Trophoblast cell (in vitro differentiated cells and primary cell): ENCODE measurements at regions not wholly inside any gene's neighbourhood (a gene's known extent, or its start where the extent isn't known, plus 50 kb on each side); places are given as distances from the start of the nearest gene placed in this dataset.

Source experiments
- DNase-seq, 2 donors: peaks; one replicate each; pipeline ENCODE4 v3.0.0-alpha.2; 2016
- H2AFZ ChIP-seq: 2 replicates; pipeline ENCODE4 v1.6.1; 2013; ENCODE audit warnings: low read length, moderate library complexity, mild to moderate bottlenecking; ENCODE audit not compliant: insufficient read depth, poor library complexity
- H2AK5ac ChIP-seq: 2 replicates; pipeline ENCODE4 v1.6.1; 2013; ENCODE audit warnings: mild to moderate bottlenecking, low read length
- H2BK120ac ChIP-seq: 2 replicates; pipeline ENCODE4 v1.6.1; 2013; ENCODE audit warnings: low read length, mild to moderate bottlenecking, moderate library complexity; ENCODE audit not compliant: insufficient read depth, poor library complexity
- H2BK12ac ChIP-seq: 2 replicates; pipeline ENCODE4 v1.6.1; 2013; ENCODE audit warnings: mild to moderate bottlenecking, low read length, moderate library complexity
- H2BK5ac ChIP-seq: 2 replicates; pipeline ENCODE4 v1.6.1; 2013; ENCODE audit warnings: low read length, low read depth, moderate library complexity, mild to moderate bottlenecking; ENCODE audit not compliant: poor library complexity
- H3K14ac ChIP-seq: 2 replicates; pipeline ENCODE4 v1.6.1; 2013; ENCODE audit warnings: mild to moderate bottlenecking, low read length
- H3K18ac ChIP-seq: 2 replicates; pipeline ENCODE4 v1.6.1; 2013; ENCODE audit warnings: mild to moderate bottlenecking, low read length
- H3K23ac ChIP-seq: 2 replicates; pipeline ENCODE4 v1.6.1; 2013; ENCODE audit warnings: low read length
- H3K27ac ChIP-seq: 2 replicates; pipeline ENCODE4 v1.5.1; 2013; ENCODE audit warnings: low read depth, mild to moderate bottlenecking, inconsistent platforms, low read length, moderate library complexity
- H3K27me3 ChIP-seq: 2 replicates; pipeline ENCODE4 v1.6.1; 2013; ENCODE audit warnings: inconsistent platforms, mild to moderate bottlenecking, low read length, moderate library complexity; ENCODE audit not compliant: insufficient read depth
- H3K36me3 ChIP-seq, 2 experiments: 1 replicate in 1 of 2; 2 replicates in 1 of 2; pipeline ENCODE4 v1.6.1; 2013; ENCODE audit warnings: low read length in 2 of 2, mild to moderate bottlenecking in 2 of 2, moderate library complexity in 1 of 2; ENCODE audit not compliant: insufficient read depth in 2 of 2, control insufficient read depth in 1 of 2
- H3K4ac ChIP-seq: 2 replicates; pipeline ENCODE4 v1.6.1; 2013; ENCODE audit warnings: low read depth, mild to moderate bottlenecking, low read length, moderate library complexity
- H3K4me1 ChIP-seq, 2 experiments: 1 replicate in 1 of 2; 2 replicates in 1 of 2; pipeline ENCODE4 v1.6.1; 2013; ENCODE audit warnings: low read length in 2 of 2, mild to moderate bottlenecking in 2 of 2, moderate library complexity in 1 of 2; ENCODE audit not compliant: insufficient read depth in 2 of 2, control insufficient read depth in 1 of 2
- H3K4me2 ChIP-seq: 2 replicates; pipeline ENCODE4 v1.6.1; 2013; ENCODE audit warnings: inconsistent platforms, mild to moderate bottlenecking, low read length, moderate library complexity
- H3K4me3 ChIP-seq: 2 replicates; pipeline ENCODE4 v1.5.1; 2013; ENCODE audit warnings: mild to moderate bottlenecking, low read depth, low read length, inconsistent platforms
- H3K79me1 ChIP-seq: one replicate; pipeline ENCODE4 v1.6.1; 2013; ENCODE audit warnings: low read length
- H3K79me2 ChIP-seq: 2 replicates; pipeline ENCODE4 v1.6.1; 2013; ENCODE audit warnings: low read length, mild to moderate bottlenecking; ENCODE audit not compliant: control insufficient read depth, insufficient read depth, poor library complexity
- H3K9ac ChIP-seq: 2 replicates; pipeline ENCODE4 v1.6.1; 2013; ENCODE audit warnings: mild to moderate bottlenecking, low read length
- H3K9me3 ChIP-seq: 2 replicates; pipeline ENCODE4 v1.6.1; 2013; ENCODE audit warnings: low read depth, mild to moderate bottlenecking, control low read depth, inconsistent platforms, low read length; ENCODE audit not compliant: insufficient read depth
- H4K12ac ChIP-seq: 2 replicates; pipeline ENCODE4 v1.6.1; 2013; ENCODE audit warnings: low read depth, mild to moderate bottlenecking, low read length, moderate library complexity
- H4K8ac ChIP-seq: 2 replicates; pipeline ENCODE4 v1.6.1; 2013; ENCODE audit warnings: low read depth, mild to moderate bottlenecking, low read length, moderate library complexity
- H4K91ac ChIP-seq: one replicate; pipeline ENCODE4 v1.6.1; 2013; ENCODE audit warnings: low read depth, mild to moderate bottlenecking, low read length, moderate library complexity
- WGBS: extraction: QIAGEN DNeasy Blood & Tissue Kit; methylation state at CpG from one replicate; pipeline ENCODE4 v1.1.7; 2013; ENCODE audit warnings: missing lambda C conversion rate; ENCODE audit not compliant: insufficient read length, insufficient coverage; ENCODE audit errors: extremely low coverage; 5-methylcytosine and 5-hydroxymethylcytosine counted together

DNA sequence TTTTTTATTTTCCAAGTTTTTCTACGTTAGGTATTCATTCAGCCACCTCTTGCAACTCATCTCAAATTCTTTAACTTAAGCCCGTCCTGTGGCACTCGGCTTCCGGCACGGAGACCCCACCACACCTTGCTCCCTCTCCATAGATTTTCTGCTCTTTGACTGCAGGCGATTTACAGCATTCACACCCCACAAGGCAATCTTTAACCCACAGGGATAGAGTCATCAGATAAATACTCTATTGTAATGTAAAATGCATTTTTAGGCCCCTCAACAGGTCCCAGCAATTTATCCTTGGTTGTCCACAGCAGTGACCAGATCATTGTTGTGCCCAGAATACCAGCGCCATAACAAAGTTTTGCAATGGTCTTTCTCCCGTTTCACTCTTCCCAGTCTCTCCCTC is 132.3 kb upstream of the EPHA4 start:
- Histone ChIP-seq H2AFZ (no peak overlapping the region), H3K4me2 (no peak overlapping the region), H2BK120ac (no peak overlapping the region)

DNA sequence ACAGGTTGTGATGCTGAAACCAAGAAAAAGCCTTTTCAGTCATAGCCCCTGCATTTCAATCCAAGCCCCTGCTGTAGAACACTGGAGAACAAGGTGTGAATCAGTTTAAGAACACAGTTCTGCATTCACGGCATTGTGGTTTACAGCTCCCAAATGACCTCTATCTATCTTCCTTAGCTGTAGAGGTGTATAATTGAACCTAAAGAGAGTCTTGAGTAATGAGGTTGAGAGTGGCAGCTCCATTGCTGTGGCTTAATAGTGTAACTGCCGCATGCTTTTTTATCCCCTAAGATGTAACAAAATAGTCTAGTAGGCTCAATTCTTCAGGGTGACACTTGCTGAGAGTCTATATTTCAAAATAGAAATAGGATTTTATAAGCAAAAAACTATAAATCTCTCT is 121.3 kb upstream of the EPHA4 start:
- Histone ChIP-seq H4K8ac (no peak overlapping the region), H2BK12ac (no peak overlapping the region), H3K14ac (no peak overlapping the region), H3K4me2 (no peak overlapping the region), H3K36me3 (no peaks in the 10 kb centered on the region), H3K27me3 (no peaks in the 10 kb centered on the region), H4K91ac (no peak overlapping the region), H3K79me2 (no peaks in the 10 kb centered on the region), H2AK5ac (no peak overlapping the region), H3K18ac (no peak overlapping the region), H2BK120ac (no peak overlapping the region), H3K4me3 (no peak overlapping the region), H3K27ac (no peak overlapping the region), H3K9me3 (no peaks in the 10 kb centered on the region), H3K79me1 (no peaks in the 10 kb centered on the region), H3K4me1 (no peaks in the 10 kb centered on the region), H2BK5ac (no peak overlapping the region), H3K23ac (no peak overlapping the region), H2AFZ (no peak overlapping the region), H3K9ac (no peak overlapping the region), H3K4ac (no peak overlapping the region), H4K12ac (no peak overlapping the region)
- DNase-seq: no peak
- WGBS: no CpG with 5 or more reads among the region's 2 CpGs

More for the DNA sequence above, 132.3 kb upstream of the EPHA4 start:
- no peak overlapping the region for H3K14ac ChIP-seq
- H3K9ac ChIP-seq: no peak overlapping the region
- H2BK12ac ChIP-seq: no peak overlapping the region
- no peaks in the 10 kb centered on the region for H3K79me2 ChIP-seq
- H3K27me3 ChIP-seq: no peaks in the 10 kb centered on the region
- no peak overlapping the region for H4K12ac ChIP-seq
- no peaks in the 10 kb centered on the region for H3K4me1 ChIP-seq
- H4K91ac ChIP-seq: no peak overlapping the region
- H3K23ac ChIP-seq: no peak overlapping the region
- H2AK5ac ChIP-seq: no peak overlapping the region
- no peak overlapping the region for H3K18ac ChIP-seq
- H3K4ac ChIP-seq: no peak overlapping the region
- H3K27ac ChIP-seq: no peak overlapping the region
- H3K36me3 ChIP-seq: no peaks in the 10 kb centered on the region
- no peak overlapping the region for H2BK5ac ChIP-seq
- H3K4me3 ChIP-seq: no peak overlapping the region
- H4K8ac ChIP-seq: no peak overlapping the region
- no peaks in the 10 kb centered on the region for H3K9me3 ChIP-seq
- WGBS: no CpG with 5 or more reads among the region's 8 CpGs
- DNase-seq: no peak
- H3K79me1 ChIP-seq: no peaks in the 10 kb centered on the region

DNA sequence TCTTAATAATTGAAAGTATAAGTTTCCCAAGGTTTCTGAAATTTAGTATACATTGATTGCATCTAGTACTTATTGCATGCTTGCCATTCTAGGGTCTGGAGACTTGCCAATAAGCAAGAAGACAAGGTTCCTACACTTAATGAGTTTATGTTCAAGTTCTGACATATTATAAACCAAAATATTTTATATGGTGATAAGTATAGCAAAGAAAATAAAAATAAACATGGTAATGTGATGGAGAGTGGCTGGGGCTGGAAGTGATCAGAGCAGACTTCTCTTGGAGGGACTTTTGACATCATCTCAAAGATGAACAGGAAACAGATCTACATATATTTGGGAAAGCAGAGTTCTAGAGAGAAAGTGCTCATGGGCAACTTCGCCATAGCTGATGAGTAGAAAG is 119.5 kb upstream of the EPHA4 start:
- no peak overlapping the region for H4K91ac ChIP-seq
- H3K4me1 ChIP-seq: no peaks in the 10 kb centered on the region
- no CpG with 5 or more reads among the region's 1 CpG for WGBS
- H3K27me3 ChIP-seq: no peaks in the 10 kb centered on the region
- no peaks in the 10 kb centered on the region for H3K79me1 ChIP-seq
- H3K23ac ChIP-seq: no peak overlapping the region
- H4K8ac ChIP-seq: no peak overlapping the region
- no peak overlapping the region for H2AFZ ChIP-seq
- H3K4ac ChIP-seq: no peak overlapping the region
- no peak overlapping the region for H3K4me2 ChIP-seq
- H2AK5ac ChIP-seq: no peak overlapping the region
- H2BK5ac ChIP-seq: no peak overlapping the region
- no peak overlapping the region for H2BK120ac ChIP-seq
- H3K18ac ChIP-seq: no peak overlapping the region
- H4K12ac ChIP-seq: no peak overlapping the region
- H3K27ac ChIP-seq: no peak overlapping the region
- H3K4me3 ChIP-seq: no peak overlapping the region
- no peaks in the 10 kb centered on the region for H3K36me3 ChIP-seq
- H3K9ac ChIP-seq: no peak overlapping the region
- no peaks in the 10 kb centered on the region for H3K9me3 ChIP-seq
- no peak overlapping the region for H2BK12ac ChIP-seq
- DNase-seq: no peak
- no peaks in the 10 kb centered on the region for H3K79me2 ChIP-seq
- H3K14ac ChIP-seq: no peak overlapping the region

DNA sequence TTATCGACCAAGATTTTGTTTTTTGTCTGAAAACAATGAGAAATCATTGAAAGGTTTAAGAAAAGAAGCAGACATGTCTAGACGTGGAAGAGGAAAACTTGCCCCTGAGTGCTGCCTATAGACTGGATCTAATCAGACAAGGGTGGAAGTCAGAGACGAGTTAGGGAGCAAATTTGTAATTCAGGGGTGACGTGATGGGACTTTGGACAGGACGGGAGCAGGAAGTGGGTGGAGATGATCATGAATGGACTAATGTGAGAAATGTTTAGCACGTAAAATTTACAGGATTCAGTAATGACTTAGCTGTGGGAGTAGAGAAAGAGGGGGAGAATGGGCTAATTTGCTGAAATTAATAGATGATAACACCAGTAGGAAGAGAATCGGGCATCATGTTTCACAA is 117.0 kb upstream of the EPHA4 start:
- 100% methylated on average over 1 of the region's 7 CpGs for WGBS
- no peak overlapping the region for H2AFZ ChIP-seq
- H2BK5ac ChIP-seq: no peak overlapping the region
- no peak overlapping the region for H3K27ac ChIP-seq
- DNase-seq: no peak
- no peaks in the 10 kb centered on the region for H3K79me2 ChIP-seq
- H2AK5ac ChIP-seq: no peak overlapping the region
- H3K4me1 ChIP-seq: no peaks in the 10 kb centered on the region
- H3K23ac ChIP-seq: no peak overlapping the region
- H4K8ac ChIP-seq: no peak overlapping the region
- H3K4ac ChIP-seq: no peak overlapping the region
- no peak overlapping the region for H3K4me2 ChIP-seq
- H3K9me3 ChIP-seq: no peaks in the 10 kb centered on the region
- no peak overlapping the region for H2BK12ac ChIP-seq
- no peaks in the 10 kb centered on the region for H3K79me1 ChIP-seq
- no peaks in the 10 kb centered on the region for H3K27me3 ChIP-seq
- H3K9ac ChIP-seq: no peak overlapping the region
- no peaks in the 10 kb centered on the region for H3K36me3 ChIP-seq
- H4K12ac ChIP-seq: no peak overlapping the region
- H4K91ac ChIP-seq: no peak overlapping the region
- H3K4me3 ChIP-seq: no peak overlapping the region
- no peak overlapping the region for H3K14ac ChIP-seq
- H2BK120ac ChIP-seq: no peak overlapping the region
- H3K18ac ChIP-seq: no peak overlapping the region

- H4K8ac ChIP-seq: no peak overlapping the region
- H3K27ac ChIP-seq: no peak overlapping the region
- H4K12ac ChIP-seq: no peak overlapping the region
- no peaks in the 10 kb centered on the region for H3K9me3 ChIP-seq
- no peaks in the 10 kb centered on the region for H3K4me1 ChIP-seq
- no peak overlapping the region for H2BK120ac ChIP-seq
- no peaks in the 10 kb centered on the region for H3K27me3 ChIP-seq
- no peak overlapping the region for H3K23ac ChIP-seq
- no peak overlapping the region for H2AK5ac ChIP-seq
- no peak for DNase-seq
- H3K4me2 ChIP-seq: no peak overlapping the region
- no peak overlapping the region for H2BK5ac ChIP-seq
- H3K9ac ChIP-seq: no peak overlapping the region
- no peak overlapping the region for H3K18ac ChIP-seq
- H2AFZ ChIP-seq: no peak overlapping the region
- H2BK12ac ChIP-seq: no peak overlapping the region
- H3K79me1 ChIP-seq: no peaks in the 10 kb centered on the region
- H3K4ac ChIP-seq: no peak overlapping the region
- H3K36me3 ChIP-seq: no peaks in the 10 kb centered on the region
- no peak overlapping the region for H4K91ac ChIP-seq
- H3K4me3 ChIP-seq: no peak overlapping the region
- no peak overlapping the region for H3K14ac ChIP-seq
- no peaks in the 10 kb centered on the region for H3K79me2 ChIP-seq
These were observed 108.4 kb upstream of the EPHA4 start for GRCh38 chr2:221680548-221680947.
